Prostate gland (tissue), 2 donors: ENCODE measurements at regions not wholly inside any gene's neighbourhood (a gene's known extent, or its start where the extent isn't known, plus 50 kb on each side); places are given as distances from the start of the nearest gene placed in this dataset.

Source experiments
- DNase-seq: peaks from one replicate; pipeline ENCODE4 v3.0.0-alpha.2; 2019; ENCODE audit warnings: low spot score
- H3K27ac ChIP-seq, 2 donors: fragments of 200-600 bp; sonication (generic); 2 replicates each; pipeline ENCODE4 v1.5.1; 2017 to 2019
- H3K27me3 ChIP-seq: fragments of 200-600 bp; sonication (generic); replicated peaks from 2 replicates; pipeline ENCODE4 v1.5.1; 2019; ENCODE audit not compliant: insufficient read depth
- H3K36me3 ChIP-seq, 2 donors: fragments of 200-600 bp; sonication (generic); 1 replicate in 1 of 2; 2 replicates in 1 of 2; pipeline versions ENCODE4 v1.5.1 to v1.8.1; 2017 to 2019
- H3K4me1 ChIP-seq: fragments of 200-600 bp; sonication (generic); replicated peaks from 2 replicates; pipeline ENCODE4 v1.5.1; 2019
- H3K4me3 ChIP-seq, 2 donors: fragments of 200-600 bp; sonication (generic); 2 replicates each; pipeline ENCODE4 v1.5.1; 2017 to 2019
- H3K9me3 ChIP-seq: fragments of 200-600 bp; sonication (generic); 2 replicates; pipeline ENCODE4 v1.5.1; 2017
- CTCF ChIP-seq, 4 experiments: fragments of 200-600 bp in 2 of 4; fragments of 450-650 bp in 2 of 4; sonication (generic) in 2 of 4; IDR thresholded peaks; 1 replicate in 3 of 4; 2 replicates in 1 of 4; pipeline ENCODE4 v1.5.1; 2016 to 2019; ENCODE audit warnings: antibody characterized with exemption in 4 of 4, mild to moderate bottlenecking in 2 of 4, moderate library complexity in 2 of 4
- POLR2A ChIP-seq: fragments of 450-650 bp; IDR thresholded peaks from one replicate; pipeline ENCODE4 v1.6.1; 2016; ENCODE audit warnings: antibody characterized with exemption, mild to moderate bottlenecking
- POLR2AphosphoS5 ChIP-seq: sonication (generic); formaldehyde crosslinking; IDR thresholded peaks from one replicate; pipeline ENCODE4 v1.6.1; 2017; ENCODE audit warnings: antibody characterized with exemption
- WGBS: methylation state at CpG from one replicate; pipeline ENCODE4 v1.1.5; 2018; 5-methylcytosine and 5-hydroxymethylcytosine counted together
- intact Hi-C: fragments of 100-400 bp; cut with DNase I; formaldehyde crosslinking; loops from one replicate; pipeline ENCODE4 v1.14.2; 2022

GRCh38 chr4:27271555-27271954, 410.9 kb downstream of the STIM2 start:
- Histone ChIP-seq H3K4me3 (no peak overlapping the region), H3K27me3 (no peaks in the 10 kb centered on the region), H3K4me1 (no peaks in the 10 kb centered on the region), H3K36me3 (no peaks in the 10 kb centered on the region), H3K27ac (no peak overlapping the region), H3K9me3 (no peaks in the 10 kb centered on the region)
- TF ChIP-seq POLR2AphosphoS5, result no peak
- TF ChIP-seq POLR2A, result no peak
- no peak for TF ChIP-seq CTCF (IDR thresholded peaks at IDR 0.05)
- 82% methylated on average over 4 of the region's 4 CpGs for WGBS
- intact Hi-C loops, result no loop called here
- DNase-seq, result no peak

- Histone ChIP-seq H3K27ac (no peak overlapping the region), H3K36me3 (no peaks in the 10 kb centered on the region), H3K4me1 (no peaks in the 10 kb centered on the region), H3K9me3 (no peaks in the 10 kb centered on the region), H3K27me3 (no peaks in the 10 kb centered on the region), H3K4me3 (no peak overlapping the region)
- DNase-seq, result no peak
- intact Hi-C loops, result no loop called here
- TF ChIP-seq POLR2AphosphoS5, result no peak
- TF ChIP-seq POLR2A, result no peak
- TF ChIP-seq CTCF (IDR thresholded peaks at IDR 0.05), result no peak
- WGBS, result 48% methylated on average over 1 of the region's 1 CpG
Observed at GRCh38 chr4:27272217-27272616, 411.6 kb downstream of the STIM2 start.

DNA sequence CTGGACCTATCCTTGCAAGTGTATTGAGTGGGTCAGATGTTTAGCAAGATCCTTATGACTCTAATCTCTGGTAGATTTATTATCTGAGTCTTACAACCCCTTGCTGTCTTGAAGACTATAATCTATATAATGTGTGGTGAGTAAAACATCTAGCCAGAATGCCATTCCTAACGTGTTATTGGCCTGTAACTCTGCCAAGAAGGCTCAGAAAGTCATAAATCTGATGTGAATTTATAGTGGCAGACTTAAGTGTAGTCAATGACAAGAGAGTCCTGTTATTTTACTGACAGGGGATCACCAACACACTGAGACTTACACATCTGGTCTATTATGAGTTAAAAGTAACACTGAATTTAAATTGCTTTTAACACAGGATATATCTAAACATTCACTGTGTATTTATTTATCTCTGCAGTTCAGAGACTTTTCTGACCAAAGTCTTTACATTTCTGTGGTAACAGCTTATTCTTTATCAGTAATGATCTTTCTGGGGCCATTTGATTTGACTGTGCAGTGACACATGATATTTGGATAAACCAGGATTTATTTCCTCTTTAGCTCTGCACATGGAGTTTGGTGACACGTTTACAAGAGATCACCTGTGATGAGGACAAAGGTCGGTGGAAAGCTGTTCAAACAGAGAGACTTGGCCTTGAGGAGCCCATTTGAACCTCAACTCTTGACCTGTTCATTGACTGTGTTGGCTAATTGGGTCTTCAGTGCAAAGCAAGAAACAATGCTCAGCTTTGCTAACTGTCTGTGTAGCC, 415.8 kb downstream of the STIM2 start:
- Histone ChIP-seq H3K9me3 (no peaks in the 10 kb centered on the region), H3K4me1 (no peaks in the 10 kb centered on the region), H3K27ac (no peak overlapping the region), H3K27me3 (no peaks in the 10 kb centered on the region), H3K4me3 (no peak overlapping the region), H3K36me3 (no peaks in the 10 kb centered on the region)
- 15% methylated on average over 3 of the region's 3 CpGs for WGBS
- TF ChIP-seq CTCF (IDR thresholded peaks at IDR 0.05), result no peak
- TF ChIP-seq POLR2AphosphoS5, result no peak
- DNase-seq, result no peak
- intact Hi-C loops, result no loop called here

- intact Hi-C loops, result no loop called here
Observed at GRCh38 chr4:27278615-27279375, 418.2 kb downstream of the STIM2 start.

More at GRCh38 chr4:27278615-27279375, 418.2 kb downstream of the STIM2 start:
- no peaks in the 10 kb centered on the region for H3K9me3 ChIP-seq
- TF ChIP-seq CTCF (IDR thresholded peaks at IDR 0.05) (no peak), POLR2AphosphoS5 (peak; percentile 28)
- no peak overlapping the region for H3K27ac ChIP-seq
- no peak overlapping the region for H3K4me3 ChIP-seq
- no peaks in the 10 kb centered on the region for H3K4me1 ChIP-seq
- 35% methylated on average over 5 of the region's 5 CpGs for WGBS
- H3K36me3 ChIP-seq, result no peaks in the 10 kb centered on the region
- no peak for DNase-seq
- H3K27me3 ChIP-seq, result no peaks in the 10 kb centered on the region
